Ishikawa (cell line): ENCODE measurements at regions not wholly inside any gene's neighbourhood (a gene's known extent, or its start where the extent isn't known, plus 50 kb on each side); places are given as distances from the start of the nearest gene placed in this dataset.

Experiments used
- CEBPB ChIP-seq: IDR thresholded peaks from 2 replicates; pipeline ENCODE4 v1.6.1; 2012
- CREB1 ChIP-seq: IDR thresholded peaks from 2 replicates; pipeline ENCODE4 v1.6.1; 2012; ENCODE audit warnings: low read depth
- EGR1 ChIP-seq: IDR thresholded peaks from 2 replicates; pipeline ENCODE4 v1.6.1; 2012
- EP300 ChIP-seq: IDR thresholded peaks from 2 replicates; pipeline ENCODE4 v1.6.1; 2012; ENCODE audit warnings: borderline replicate concordance
- FOXM1 ChIP-seq: IDR thresholded peaks from 2 replicates; pipeline ENCODE4 v1.6.1; 2012; ENCODE audit warnings: low read depth, borderline replicate concordance
- NFIC ChIP-seq: IDR thresholded peaks from 2 replicates; pipeline ENCODE4 v1.6.1; 2012
- RAD21 ChIP-seq: IDR thresholded peaks from 2 replicates; pipeline ENCODE4 v1.6.1; 2012; ENCODE audit warnings: low read depth
- TAF1 ChIP-seq: IDR thresholded peaks from 2 replicates; pipeline ENCODE4 v1.6.1; 2012; ENCODE audit warnings: low read depth, mild to moderate bottlenecking
- TCF12 ChIP-seq: IDR thresholded peaks from 2 replicates; pipeline ENCODE4 v1.6.1; 2012; ENCODE audit warnings: low read depth
- TEAD4 ChIP-seq: IDR thresholded peaks from 2 replicates; pipeline ENCODE4 v1.6.1; 2012
- YY1 ChIP-seq: IDR thresholded peaks from 2 replicates; pipeline ENCODE4 v1.6.1; 2012; ENCODE audit warnings: low read depth
- ZBTB7A ChIP-seq: IDR thresholded peaks from 2 replicates; pipeline ENCODE4 v1.6.1; 2012; ENCODE audit warnings: low read depth
- TF ChIP-seq, protein P1 (sequence below): IDR thresholded peaks from 2 replicates; pipeline ENCODE4 v1.6.1; 2012
- TF ChIP-seq, protein P2 (sequence below): IDR thresholded peaks from 2 replicates; pipeline ENCODE4 v1.6.1; 2012
- TF ChIP-seq, protein P3 (sequence below): IDR thresholded peaks from 2 replicates; pipeline ENCODE4 v1.6.1; 2012; ENCODE audit warnings: low read depth, mild to moderate bottlenecking

DNA sequence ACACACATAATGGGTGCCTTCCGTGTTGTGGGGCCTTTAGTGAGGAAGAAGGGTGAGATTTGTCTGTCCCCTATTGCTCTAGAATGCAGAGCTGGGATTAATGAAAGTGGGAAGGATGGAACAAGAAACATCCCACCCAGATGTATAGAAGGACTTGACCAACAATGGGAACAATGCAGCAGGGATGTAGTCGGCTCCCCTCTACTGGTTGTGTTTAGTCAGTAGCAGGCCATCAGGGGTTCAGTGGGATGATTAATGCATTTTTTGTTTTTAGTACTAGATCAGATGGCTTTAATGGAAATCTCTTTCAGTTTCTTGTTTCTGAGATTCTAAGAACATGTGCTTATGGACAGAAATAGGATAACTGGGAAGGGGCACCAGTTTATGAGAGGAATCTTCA, 156.0 kb upstream of the ROPN1 start:
- TF ChIP-seq, protein P1, sequence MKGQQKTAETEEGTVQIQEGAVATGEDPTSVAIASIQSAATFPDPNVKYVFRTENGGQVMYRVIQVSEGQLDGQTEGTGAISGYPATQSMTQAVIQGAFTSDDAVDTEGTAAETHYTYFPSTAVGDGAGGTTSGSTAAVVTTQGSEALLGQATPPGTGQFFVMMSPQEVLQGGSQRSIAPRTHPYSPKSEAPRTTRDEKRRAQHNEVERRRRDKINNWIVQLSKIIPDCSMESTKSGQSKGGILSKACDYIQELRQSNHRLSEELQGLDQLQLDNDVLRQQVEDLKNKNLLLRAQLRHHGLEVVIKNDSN: no peak
- no peak for TF ChIP-seq TCF12
- no peak for TF ChIP-seq EGR1

DNA sequence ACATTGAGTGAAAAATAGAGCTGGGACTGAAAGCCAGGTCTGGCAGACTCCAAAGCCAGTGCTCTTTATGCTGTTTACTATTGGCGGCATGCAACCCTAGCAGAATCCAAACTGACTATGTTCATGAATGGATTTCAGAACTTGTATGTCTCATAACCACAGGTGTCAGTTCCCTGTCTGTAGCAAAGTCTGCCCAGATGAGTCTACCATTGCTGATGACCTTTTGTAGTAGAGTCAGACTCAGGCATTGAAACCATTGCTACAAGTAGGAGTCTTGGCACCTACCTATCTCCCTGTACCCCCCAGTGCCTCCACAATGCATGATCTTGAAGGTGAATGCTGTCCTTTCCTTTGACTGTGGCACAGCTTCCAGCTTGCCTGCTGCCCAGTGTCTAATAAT, 157.2 kb upstream of the ROPN1 start:
- no peak for TF ChIP-seq EP300
- TF ChIP-seq RAD21: no peak
- TF ChIP-seq TCF12: no peak
- TF ChIP-seq FOXM1: no peak
- TF ChIP-seq, protein P1: no peak
- TF ChIP-seq NFIC: no peak
- TF ChIP-seq, protein P2, sequence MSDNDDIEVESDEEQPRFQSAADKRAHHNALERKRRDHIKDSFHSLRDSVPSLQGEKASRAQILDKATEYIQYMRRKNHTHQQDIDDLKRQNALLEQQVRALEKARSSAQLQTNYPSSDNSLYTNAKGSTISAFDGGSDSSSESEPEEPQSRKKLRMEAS: no peak
- no peak for TF ChIP-seq CREB1
- TF ChIP-seq YY1: no peak
- TF ChIP-seq CEBPB: no peak
- no peak for TF ChIP-seq TEAD4
- no peak for TF ChIP-seq TAF1
- no peak for TF ChIP-seq ZBTB7A
- TF ChIP-seq EGR1: no peak
- TF ChIP-seq, protein P3, sequence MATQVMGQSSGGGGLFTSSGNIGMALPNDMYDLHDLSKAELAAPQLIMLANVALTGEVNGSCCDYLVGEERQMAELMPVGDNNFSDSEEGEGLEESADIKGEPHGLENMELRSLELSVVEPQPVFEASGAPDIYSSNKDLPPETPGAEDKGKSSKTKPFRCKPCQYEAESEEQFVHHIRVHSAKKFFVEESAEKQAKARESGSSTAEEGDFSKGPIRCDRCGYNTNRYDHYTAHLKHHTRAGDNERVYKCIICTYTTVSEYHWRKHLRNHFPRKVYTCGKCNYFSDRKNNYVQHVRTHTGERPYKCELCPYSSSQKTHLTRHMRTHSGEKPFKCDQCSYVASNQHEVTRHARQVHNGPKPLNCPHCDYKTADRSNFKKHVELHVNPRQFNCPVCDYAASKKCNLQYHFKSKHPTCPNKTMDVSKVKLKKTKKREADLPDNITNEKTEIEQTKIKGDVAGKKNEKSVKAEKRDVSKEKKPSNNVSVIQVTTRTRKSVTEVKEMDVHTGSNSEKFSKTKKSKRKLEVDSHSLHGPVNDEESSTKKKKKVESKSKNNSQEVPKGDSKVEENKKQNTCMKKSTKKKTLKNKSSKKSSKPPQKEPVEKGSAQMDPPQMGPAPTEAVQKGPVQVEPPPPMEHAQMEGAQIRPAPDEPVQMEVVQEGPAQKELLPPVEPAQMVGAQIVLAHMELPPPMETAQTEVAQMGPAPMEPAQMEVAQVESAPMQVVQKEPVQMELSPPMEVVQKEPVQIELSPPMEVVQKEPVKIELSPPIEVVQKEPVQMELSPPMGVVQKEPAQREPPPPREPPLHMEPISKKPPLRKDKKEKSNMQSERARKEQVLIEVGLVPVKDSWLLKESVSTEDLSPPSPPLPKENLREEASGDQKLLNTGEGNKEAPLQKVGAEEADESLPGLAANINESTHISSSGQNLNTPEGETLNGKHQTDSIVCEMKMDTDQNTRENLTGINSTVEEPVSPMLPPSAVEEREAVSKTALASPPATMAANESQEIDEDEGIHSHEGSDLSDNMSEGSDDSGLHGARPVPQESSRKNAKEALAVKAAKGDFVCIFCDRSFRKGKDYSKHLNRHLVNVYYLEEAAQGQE: no peak

DNA sequence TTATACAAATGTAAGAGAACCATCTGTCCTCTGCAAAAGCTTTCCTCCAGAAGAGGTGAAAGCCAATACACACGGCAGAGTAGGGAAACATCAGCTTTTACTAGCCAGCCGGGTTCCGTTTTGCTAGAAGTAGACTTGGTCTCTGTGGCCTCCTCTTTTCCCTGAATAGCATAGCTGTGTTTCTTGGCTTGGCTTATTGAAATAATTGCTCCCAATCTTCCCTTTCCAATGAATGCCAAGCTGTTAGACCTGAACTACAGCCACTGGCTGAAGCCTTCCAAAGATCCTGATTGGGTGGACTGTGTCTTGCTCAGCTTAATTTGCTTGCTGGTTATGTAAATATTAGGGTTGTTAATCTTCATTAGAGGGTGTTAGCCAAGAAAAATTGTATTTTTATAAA, 157.8 kb upstream of the ROPN1 start:
- TF ChIP-seq YY1: no peak
- TF ChIP-seq, protein P2: no peak
- TF ChIP-seq TEAD4: no peak
- TF ChIP-seq RAD21: no peak
- TF ChIP-seq, protein P1: no peak
- no peak for TF ChIP-seq FOXM1
- TF ChIP-seq NFIC: no peak
- TF ChIP-seq CREB1: no peak
- no peak for TF ChIP-seq CEBPB

DNA sequence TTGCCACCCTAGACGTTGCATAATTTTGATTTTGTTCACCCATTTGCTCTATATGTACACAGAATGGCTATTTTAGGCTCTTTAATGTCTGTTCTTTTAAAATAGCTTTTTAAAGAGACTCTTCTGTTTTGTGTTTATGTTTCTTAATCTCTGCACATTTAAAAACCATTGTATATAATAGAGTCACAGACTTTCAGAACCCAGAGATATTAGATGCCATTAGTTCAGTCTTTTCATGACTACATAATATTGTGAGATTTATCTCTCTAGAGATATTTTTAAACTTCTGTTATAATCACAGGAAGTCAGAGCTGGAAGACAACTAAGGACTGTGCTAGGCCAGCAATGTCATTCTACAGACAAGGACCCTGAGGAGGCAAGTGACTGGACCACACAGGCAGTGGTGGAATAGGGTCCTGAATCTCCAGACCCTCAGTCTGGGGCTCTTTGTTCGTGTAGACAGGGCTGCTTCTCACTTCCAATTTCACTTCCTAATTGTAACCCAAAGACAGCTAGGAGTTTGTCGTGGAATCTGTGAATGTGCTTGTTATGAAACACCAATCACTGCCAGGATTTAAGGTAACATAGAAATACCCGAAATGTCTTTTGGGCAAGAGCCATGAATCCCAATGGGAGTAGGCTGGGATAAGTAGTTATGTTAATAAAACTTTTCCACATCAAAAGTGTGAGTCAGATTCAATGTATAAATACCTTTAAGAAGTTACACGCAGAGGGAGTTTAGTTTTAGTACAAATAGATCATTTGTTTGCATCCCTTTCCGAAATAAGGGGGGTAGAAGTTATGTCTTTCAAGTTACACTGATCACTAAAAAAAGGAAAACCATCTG, 165.2 kb upstream of the ROPN1 start:
- TF ChIP-seq, protein P3: no peak
- TF ChIP-seq EGR1: no peak
- no peak for TF ChIP-seq TAF1
- TF ChIP-seq CEBPB: no peak

DNA sequence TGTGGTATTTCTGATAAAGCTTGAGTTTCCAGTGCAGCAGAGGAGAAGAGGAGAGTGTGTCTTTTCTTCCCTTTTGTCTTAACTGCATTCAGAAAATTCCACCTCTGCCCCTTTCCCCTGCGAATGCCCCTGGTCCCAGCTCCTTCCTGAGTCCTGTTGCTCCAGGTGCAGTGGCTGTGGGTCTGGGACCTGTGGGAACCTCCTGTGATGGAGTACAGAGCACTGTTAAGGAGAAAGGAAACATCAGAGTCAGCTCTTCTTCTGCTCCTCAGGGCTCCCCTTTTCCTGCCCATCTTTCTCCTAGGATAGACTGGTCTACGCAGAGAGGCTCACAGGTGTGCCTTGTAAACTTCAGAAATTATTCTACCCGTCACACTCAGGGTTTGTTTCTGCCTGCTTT, 165.8 kb upstream of the ROPN1 start:
- TF ChIP-seq EP300 (no peak), FOXM1 (no peak), TAF1 (no peak), TEAD4 (no peak), ZBTB7A (no peak), EGR1 (no peak), CREB1 (no peak)
- TF ChIP-seq, protein P3: no peak
